GM19328 (cell line): ENCODE measurements at regions not wholly inside any gene's neighbourhood (a gene's known extent, or its start where the extent isn't known, plus 50 kb on each side); places are given as distances from the start of the nearest gene placed in this dataset.

Experiments
- ATAC-seq: cut with Tn5 transposase; IDR thresholded peaks from one replicate; pipeline ENCODE4 v1.9.1; 2021; ENCODE audit warnings: mild to moderate bottlenecking, moderate library complexity; ENCODE audit not compliant: unreplicated experiment

DNA sequence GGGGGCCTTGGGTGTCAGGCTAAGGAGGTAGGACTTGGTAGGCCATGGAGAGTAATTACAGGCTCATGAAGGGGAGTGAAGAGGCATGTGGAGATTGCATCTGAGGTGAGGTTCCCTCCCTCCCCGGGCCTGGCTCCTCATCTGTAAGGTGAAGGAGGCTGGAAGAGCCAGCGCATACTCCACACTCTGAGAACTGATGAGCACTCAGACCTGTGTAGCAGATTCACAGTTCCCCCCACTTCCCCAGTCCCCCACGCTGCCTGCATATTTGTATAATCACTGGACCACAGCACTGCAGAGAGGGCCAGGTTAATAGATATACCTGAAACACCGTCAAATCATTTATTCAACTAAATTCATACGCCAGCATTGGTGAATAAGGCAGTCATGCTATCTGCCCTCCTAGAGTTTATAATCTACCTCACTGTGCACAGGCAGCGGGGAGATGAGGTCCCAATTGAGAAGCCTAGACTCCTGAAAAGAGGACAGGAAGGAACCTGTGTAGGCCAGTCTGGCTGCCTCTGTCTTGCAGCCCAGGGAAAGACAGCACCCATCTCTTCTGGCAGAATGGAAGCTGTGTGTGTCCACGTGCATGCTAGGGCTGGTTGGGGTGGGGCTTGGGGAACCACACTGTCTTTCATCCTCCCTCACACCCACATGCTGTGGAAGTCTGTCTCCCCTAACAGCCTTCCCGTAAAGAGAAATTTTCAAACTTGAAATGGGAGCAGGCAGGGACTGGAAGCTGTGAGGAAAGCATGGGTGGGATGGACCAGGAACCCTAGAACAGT lies 110.6 kb upstream of the ATP1A1 start:
- no peak for ATAC-seq

GRCh38 chr1:116262995-116263385 lies 110.1 kb upstream of the ATP1A1 start:
- ATAC-seq = no peak

DNA sequence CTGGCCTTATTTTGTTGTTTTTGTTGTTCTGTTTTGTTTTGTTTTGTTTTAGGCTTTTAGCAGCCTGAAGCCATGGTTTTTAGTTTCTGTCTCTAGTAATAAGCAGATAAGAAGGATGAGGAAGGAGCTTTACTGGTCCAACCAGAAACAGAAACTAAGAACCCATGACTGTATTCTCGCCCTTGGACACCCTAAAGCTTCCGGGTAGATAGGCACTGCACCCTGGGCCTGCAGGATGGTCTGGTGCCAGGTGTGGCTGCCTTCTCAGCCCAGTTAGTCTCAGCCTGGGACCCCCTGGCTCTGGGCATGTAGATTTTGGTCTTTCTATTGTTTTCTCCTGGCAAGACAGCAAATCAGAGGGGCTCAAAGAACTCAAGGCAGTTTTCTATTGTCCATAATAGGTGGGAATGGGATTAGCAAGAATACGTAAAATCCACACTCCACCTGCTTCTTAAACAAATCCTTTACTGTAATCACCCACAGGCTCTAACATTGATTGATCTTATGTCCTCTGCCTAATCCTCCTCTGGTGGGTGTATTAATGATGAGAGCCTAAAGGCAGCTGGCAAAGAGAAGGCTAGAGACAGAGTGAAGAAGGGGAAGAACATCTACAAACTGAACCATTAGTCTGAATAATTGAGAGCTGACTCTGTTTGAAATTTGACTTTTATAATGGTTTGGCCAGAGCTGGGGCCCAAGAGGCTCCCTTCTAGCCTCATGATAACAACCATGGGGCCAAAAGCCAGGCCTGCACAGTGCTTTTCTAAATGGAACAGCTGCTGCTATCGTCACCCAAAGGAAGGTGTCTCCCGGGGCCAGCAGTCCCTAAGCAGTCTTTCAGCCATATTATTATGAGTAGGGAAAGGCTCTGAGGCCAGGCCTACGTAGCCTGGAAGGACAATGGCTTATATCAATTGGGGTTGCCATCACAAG lies 106.8 kb upstream of the ATP1A1 start:
- no peak for ATAC-seq

DNA sequence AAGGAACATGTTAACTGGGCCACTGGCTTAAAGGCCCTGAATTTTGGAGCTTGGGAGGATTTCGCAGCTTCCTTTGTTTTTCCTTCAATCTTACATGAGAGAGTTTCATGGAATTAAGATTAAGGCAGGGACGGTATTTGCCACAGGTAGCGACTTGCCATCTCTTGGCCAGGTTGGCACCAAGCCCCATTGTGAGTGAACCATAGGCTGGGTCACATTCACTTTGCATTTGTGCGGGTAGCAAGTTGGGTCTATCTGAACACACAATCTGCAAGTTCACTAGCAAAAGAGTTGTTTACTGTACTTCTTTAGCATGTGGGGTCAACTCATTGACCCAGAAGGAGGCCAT lies 106.2 kb upstream of the ATP1A1 start:
- ATAC-seq = no peak

DNA sequence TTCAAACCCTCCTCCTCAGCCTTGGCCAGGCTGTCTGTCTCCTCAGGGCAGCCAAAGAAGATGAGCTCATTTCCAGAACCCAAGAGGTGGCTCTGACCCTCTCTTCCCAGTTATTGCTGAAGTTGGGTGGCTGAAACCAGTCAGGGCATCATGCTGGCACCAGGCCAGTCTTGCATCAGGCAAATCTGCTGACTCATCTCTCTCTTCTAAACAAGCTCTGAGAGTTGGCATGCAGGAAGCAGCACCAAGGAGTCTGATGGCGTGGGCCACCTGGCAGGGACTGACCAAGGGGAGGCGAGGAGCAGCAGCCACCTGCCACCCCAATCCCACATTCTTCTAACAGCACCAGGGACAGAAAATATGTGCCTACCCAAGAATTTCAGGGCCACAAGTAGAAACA lies 104.8 kb upstream of the ATP1A1 start:
- ATAC-seq = no peak

DNA sequence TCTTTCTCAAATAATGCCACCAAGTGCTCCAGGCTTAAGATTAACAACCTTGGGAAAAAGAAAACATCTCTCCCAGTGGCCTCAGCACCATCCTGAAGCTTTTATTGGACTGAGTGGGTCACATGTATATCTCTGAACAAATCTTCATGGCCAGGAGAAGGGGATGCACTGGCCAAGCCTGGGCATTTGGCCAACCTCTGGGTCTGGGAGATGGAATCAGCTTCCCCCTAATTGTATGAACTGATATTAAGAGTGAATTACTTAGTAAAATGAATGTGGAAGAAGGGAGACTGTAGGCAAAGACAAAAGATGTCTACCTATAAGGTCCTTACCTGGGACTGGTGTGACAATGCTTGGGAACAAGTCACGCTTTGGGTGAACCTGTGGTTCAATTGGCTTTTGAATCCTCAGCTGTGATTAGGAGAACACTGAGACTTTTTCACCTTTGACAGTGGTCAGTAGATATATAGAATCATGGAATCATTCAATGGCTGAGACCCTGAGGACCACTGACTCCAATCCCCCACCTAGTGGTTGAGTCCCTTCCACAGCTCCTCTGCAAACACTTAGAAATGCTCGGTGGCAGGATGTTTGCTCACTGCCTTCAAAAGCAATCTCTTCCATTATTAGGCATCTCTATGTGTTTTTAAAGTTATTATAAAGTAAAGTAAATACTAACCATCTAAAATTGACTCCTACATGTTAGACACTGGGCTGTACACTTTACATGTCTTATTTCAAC lies 102.6 kb upstream of the ATP1A1 start:
- ATAC-seq = no peak

DNA sequence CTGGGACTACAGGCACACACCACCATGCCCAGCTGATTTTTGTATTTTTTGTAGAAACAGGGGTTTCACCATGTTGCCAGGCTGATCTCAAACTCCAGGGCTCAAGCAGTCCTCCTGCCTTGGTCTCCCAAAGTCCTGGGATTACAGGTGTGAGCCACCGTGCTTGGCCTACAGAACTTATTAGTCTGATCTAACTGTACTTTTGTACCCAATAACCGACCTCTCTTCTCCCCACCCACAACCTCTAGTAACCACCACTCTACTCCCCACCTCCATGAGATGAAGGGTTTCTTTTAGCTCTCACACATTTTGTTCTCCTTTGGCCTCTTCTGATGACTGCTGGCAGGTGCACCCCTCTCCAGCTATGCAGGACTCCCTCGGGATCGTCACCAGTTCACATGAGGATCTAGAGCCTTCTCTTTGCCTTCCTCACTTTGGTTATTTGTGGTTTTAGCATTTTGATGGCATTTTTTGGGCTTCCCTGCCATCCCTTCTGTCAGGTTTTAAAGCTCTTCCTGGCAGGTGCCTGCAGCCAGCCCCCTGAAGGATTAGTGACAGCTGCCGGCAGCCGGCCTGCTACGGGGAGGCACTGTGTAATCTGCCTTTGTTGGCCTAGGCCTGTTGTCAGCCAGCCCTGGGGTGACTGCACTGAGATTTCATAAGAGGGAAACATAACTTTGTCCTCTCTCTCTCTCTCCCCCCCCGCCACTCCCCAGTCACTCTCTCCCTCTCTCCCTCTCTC lies 99.8 kb upstream of the ATP1A1 start:
- ATAC-seq = no peak

- ATAC-seq = no peak
These were observed 96.5 kb upstream of the ATP1A1 start for GRCh38 chr1:116276532-116276931.

GRCh38 chr1:116277840-116278540 lies 95.1 kb upstream of the ATP1A1 start:
- no peak for ATAC-seq

GRCh38 chr1:116278541-116278866 lies 94.5 kb upstream of the ATP1A1 start:
- no peak for ATAC-seq

DNA sequence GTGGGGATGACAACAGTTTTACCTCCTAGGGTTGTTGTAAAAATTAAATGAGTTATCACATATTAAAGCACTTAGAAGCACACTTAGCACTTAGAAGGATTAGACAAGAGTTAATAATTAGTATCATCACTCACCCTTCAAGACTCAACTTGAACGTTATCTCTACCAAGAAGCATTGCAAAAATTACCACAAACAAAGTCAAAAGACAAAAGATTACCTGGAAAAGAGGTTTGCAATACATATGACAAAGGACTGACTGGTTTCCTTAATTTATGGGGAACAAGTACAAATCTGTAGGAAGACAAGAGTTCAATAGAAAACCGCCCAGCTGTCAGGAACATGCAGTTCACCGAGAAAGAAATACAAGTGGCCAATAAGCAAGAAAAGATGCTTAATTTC lies 93.3 kb upstream of the ATP1A1 start:
- ATAC-seq = no peak

DNA sequence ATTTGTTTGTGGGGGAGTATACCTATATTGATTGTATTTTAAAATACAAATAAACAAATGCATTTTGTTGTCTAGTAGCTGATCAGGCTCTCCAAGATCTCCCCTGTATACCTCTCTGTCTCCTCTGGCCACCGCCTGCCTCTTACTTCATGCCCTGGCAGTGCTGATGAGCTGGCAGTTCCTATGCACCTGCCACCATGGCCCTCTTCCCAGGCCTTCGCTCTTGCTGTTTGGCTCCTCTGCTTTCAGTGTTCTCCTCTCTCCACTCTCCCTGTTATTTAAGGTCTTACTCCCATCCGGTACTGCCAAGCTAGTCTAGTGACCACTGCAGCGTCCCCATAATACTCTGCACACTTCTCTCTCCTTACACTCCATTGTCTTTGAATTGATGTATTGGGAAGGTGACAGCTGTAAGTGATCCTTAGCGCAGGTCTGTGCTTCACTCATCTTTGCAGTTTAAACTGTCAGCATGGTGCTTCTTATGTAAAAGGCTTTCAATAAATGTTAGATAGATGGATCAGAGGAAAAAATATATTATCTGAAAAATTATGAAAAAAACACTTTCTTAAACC lies 88.1 kb upstream of the ATP1A1 start:
- ATAC-seq = no peak

GRCh38 chr1:116286541-116286971 lies 86.5 kb upstream of the ATP1A1 start:
- no peak for ATAC-seq

DNA sequence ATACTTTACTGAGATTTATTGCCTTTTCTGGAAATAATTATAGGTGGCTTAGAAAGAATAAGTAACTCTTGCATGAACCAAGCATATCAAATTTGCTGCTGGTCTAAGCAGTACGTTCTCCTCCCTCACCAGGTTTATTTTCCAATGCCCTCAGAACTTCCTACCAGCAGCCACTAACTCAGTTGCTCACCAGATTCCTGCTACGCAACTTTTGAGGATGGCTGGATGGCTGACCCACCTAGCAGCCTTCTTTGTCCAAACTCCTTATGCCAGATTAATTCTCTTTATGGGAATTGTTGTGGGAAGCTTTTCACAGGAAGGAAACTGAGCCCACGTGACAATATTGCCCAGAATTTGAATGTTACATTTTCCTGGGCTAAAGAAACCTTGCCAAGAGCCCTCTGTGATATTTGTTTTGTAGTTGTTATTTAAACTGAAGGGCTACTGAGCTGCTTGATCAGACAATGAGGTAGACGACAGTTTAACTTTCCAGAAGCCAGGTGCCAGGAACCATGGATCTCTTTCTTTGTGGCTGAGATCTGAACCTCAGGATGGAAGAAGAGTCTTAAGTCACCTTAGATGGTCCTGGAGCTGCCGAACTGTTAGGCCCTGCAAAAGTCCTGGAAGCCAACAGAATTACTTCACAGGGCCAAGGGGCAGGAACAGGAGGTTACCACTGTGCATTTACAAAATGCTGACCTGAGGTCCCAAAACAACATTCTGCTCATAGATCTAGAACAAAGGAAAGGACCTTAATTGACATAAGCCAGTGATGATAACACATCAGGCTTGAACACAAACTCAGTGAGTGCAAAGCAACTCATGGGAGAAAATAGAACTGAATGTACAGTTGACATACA lies 85.5 kb upstream of the ATP1A1 start:
- ATAC-seq = no peak

- ATAC-seq = peak; percentile 76
These were observed 84.8 kb upstream of the ATP1A1 start for GRCh38 chr1:116288201-116288598.

GRCh38 chr1:116289193-116289592 lies 83.9 kb upstream of the ATP1A1 start:
- no peak for ATAC-seq

- ATAC-seq = no peak
These were observed 82.8 kb upstream of the ATP1A1 start for GRCh38 chr1:116290085-116290705.

DNA sequence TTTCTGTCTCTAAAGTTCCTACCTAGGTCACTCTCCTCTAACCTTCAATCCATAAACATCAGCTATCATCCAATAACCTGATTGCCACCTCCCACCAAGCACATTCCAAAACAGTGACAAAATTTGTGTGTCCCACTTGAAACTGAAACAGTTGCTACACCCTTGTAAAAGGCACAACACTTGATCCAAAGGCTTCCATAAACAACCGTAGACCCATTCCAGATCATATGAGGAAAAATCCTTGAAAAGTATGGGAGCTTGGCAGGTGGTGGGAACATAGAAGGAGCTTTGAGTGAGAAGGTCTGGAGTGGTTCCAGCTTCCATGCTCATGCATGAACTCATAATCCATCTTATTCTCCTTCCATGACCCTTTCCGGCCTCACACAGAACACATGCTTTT lies 82.0 kb upstream of the ATP1A1 start:
- no peak for ATAC-seq
